H9 (cell line): ENCODE measurements at regions not wholly inside any gene's neighbourhood (a gene's known extent, or its start where the extent isn't known, plus 50 kb on each side); places are given as distances from the start of the nearest gene placed in this dataset.
A peak's percentile ranks its signal among the peaks of the same experiment; 100 is the strongest.

Experiments
- DNase-seq: peaks from one replicate; pipeline ENCODE4 v3.0.0-alpha.2; 2017
- H2AFZ ChIP-seq: one replicate; pipeline ENCODE4 v1.6.1; 2013; ENCODE audit warnings: mild to moderate bottlenecking, low read length, control low read depth, moderate library complexity
- H2AK5ac ChIP-seq: 2 replicates; pipeline ENCODE4 v1.6.1; 2013; ENCODE audit warnings: low read length, control low read depth, mixed read lengths; ENCODE audit not compliant: insufficient read length
- H2BK120ac ChIP-seq: one replicate; pipeline ENCODE4 v1.6.1; 2013; ENCODE audit warnings: low read depth, mild to moderate bottlenecking, low read length, control low read depth, inconsistent platforms; ENCODE audit not compliant: poor library complexity, severe bottlenecking
- H2BK12ac ChIP-seq: 2 replicates; pipeline ENCODE4 v1.6.1; 2013; ENCODE audit warnings: low read length, control low read depth, mixed read lengths, low read depth; ENCODE audit not compliant: insufficient read length
- H2BK15ac ChIP-seq: 2 replicates; pipeline ENCODE4 v1.6.1; 2013; ENCODE audit warnings: low read depth, low read length, control low read depth
- H2BK20ac ChIP-seq: one replicate; pipeline ENCODE4 v1.6.1; 2013; ENCODE audit warnings: low read depth, mild to moderate bottlenecking, low read length, control low read depth, inconsistent platforms; ENCODE audit not compliant: poor library complexity, severe bottlenecking
- H2BK5ac ChIP-seq: 2 replicates; pipeline ENCODE4 v1.6.1; 2013; ENCODE audit warnings: low read length, control low read depth, mixed read lengths; ENCODE audit not compliant: insufficient read length
- H3K14ac ChIP-seq: 2 replicates; pipeline ENCODE4 v1.6.1; 2013; ENCODE audit warnings: low read length, control low read depth; ENCODE audit not compliant: insufficient read depth
- H3K18ac ChIP-seq: 2 replicates; pipeline ENCODE4 v1.6.1; 2013; ENCODE audit warnings: low read depth, mild to moderate bottlenecking, mixed read lengths, low read length, control low read depth; ENCODE audit not compliant: insufficient read length
- H3K23ac ChIP-seq: 2 replicates; pipeline ENCODE4 v1.6.1; 2013; ENCODE audit warnings: low read length, control low read depth, mixed read lengths, low read depth; ENCODE audit not compliant: insufficient read length
- H3K23me2 ChIP-seq: 2 replicates; pipeline ENCODE4 v1.6.1; 2013; ENCODE audit warnings: low read depth, mild to moderate bottlenecking, mixed read lengths, low read length, control low read depth; ENCODE audit not compliant: insufficient read length, poor library complexity, severe bottlenecking
- H3K27ac ChIP-seq: 2 replicates; pipeline ENCODE4 v1.5.1; 2013; ENCODE audit warnings: low read length, control low read depth, mixed read lengths, low read depth; ENCODE audit not compliant: insufficient read length
- H3K27me3 ChIP-seq: 2 replicates; pipeline ENCODE4 v1.6.1; 2013; ENCODE audit warnings: low read length, control low read depth, inconsistent platforms; ENCODE audit not compliant: insufficient read depth
- H3K4ac ChIP-seq: 2 replicates; pipeline ENCODE4 v1.6.1; 2013; ENCODE audit warnings: low read depth, mild to moderate bottlenecking, control low read depth, inconsistent platforms, low read length, moderate library complexity
- H3K4me1 ChIP-seq: 2 replicates; pipeline ENCODE4 v1.6.1; 2013; ENCODE audit warnings: low read length, control low read depth, inconsistent platforms; ENCODE audit not compliant: insufficient read depth
- H3K4me2 ChIP-seq: 2 replicates; pipeline ENCODE4 v1.6.1; 2013; ENCODE audit warnings: low read length, control low read depth, mixed read lengths; ENCODE audit not compliant: insufficient read length, insufficient read depth
- H3K56ac ChIP-seq: 2 replicates; pipeline ENCODE4 v1.6.1; 2013; ENCODE audit warnings: low read depth, mild to moderate bottlenecking, mixed read lengths, low read length, control low read depth; ENCODE audit not compliant: insufficient read length
- H3K79me1 ChIP-seq: 2 replicates; pipeline ENCODE4 v1.6.1; 2013; ENCODE audit warnings: low read depth, mild to moderate bottlenecking, moderate library complexity, low read length, control low read depth, inconsistent platforms; ENCODE audit not compliant: insufficient read depth, poor library complexity, severe bottlenecking
- H3K79me2 ChIP-seq: 2 replicates; pipeline ENCODE4 v1.6.1; 2013; ENCODE audit warnings: low read length, control low read depth, inconsistent platforms; ENCODE audit not compliant: insufficient read depth
- H3K9ac ChIP-seq: 2 replicates; pipeline ENCODE4 v1.6.1; 2013; ENCODE audit warnings: low read length, control low read depth, mixed read lengths; ENCODE audit not compliant: insufficient read length; ENCODE audit errors: extremely low read depth
- H3K9me3 ChIP-seq: one replicate; pipeline ENCODE4 v1.6.1; 2013; ENCODE audit warnings: low read depth, low read length, inconsistent platforms; ENCODE audit not compliant: control insufficient read depth
- H3T11ph ChIP-seq: one replicate; pipeline ENCODE4 v1.6.1; 2013; ENCODE audit warnings: mild to moderate bottlenecking, low read length, control low read depth, inconsistent platforms
- H4K20me1 ChIP-seq: one replicate; pipeline ENCODE4 v1.6.1; 2013; ENCODE audit not compliant: control insufficient read depth, insufficient read length, insufficient read depth
- H4K5ac ChIP-seq: 2 replicates; pipeline ENCODE4 v1.6.1; 2013; ENCODE audit warnings: low read depth, mild to moderate bottlenecking, mixed read lengths, low read length, control low read depth; ENCODE audit not compliant: insufficient read length
- H4K8ac ChIP-seq: replicated peaks from 2 replicates; pipeline ENCODE4 v1.6.1; 2013; ENCODE audit warnings: low read length, control low read depth, mixed read lengths, low read depth; ENCODE audit not compliant: insufficient read length
- H4K91ac ChIP-seq: 2 replicates; pipeline ENCODE4 v1.6.1; 2013; ENCODE audit warnings: low read depth, mild to moderate bottlenecking, moderate library complexity, mixed read lengths, low read length, control low read depth; ENCODE audit not compliant: insufficient read length
- H3K27ac Mint-ChIP-seq, 3 experiments: 2 replicates in 2 of 3; 3 replicates in 1 of 3; pipeline ENCODE4 v1.8.0; 2020 to 2021; ENCODE audit warnings: mixed read lengths in 3 of 3, mild to moderate bottlenecking in 1 of 3, moderate library complexity in 1 of 3
- H3K27me3 Mint-ChIP-seq: 2 replicates; pipeline ENCODE4 v1.8.0; 2021; ENCODE audit warnings: low read depth, mild to moderate bottlenecking, moderate library complexity, mixed read lengths
- H3K36me3 Mint-ChIP-seq, 3 experiments: 2 replicates in 2 of 3; 3 replicates in 1 of 3; pipeline ENCODE4 v1.8.0; 2020 to 2021; ENCODE audit warnings: low read depth in 3 of 3, mixed read lengths in 3 of 3; ENCODE audit not compliant: insufficient read depth in 1 of 3
- H3K4me1 Mint-ChIP-seq, 2 experiments: 2 replicates each; pipeline ENCODE4 v1.8.0; 2020; ENCODE audit warnings: mixed read lengths in 2 of 2
- H3K4me3 Mint-ChIP-seq, 2 experiments: 2 replicates in 1 of 2; 3 replicates in 1 of 2; pipeline ENCODE4 v1.8.0; 2020 to 2021; ENCODE audit warnings: mild to moderate bottlenecking in 2 of 2, mixed read lengths in 2 of 2, moderate library complexity in 1 of 2
- H3K9me3 Mint-ChIP-seq, 2 experiments: 2 replicates in 1 of 2; 3 replicates in 1 of 2; pipeline ENCODE4 v1.8.0; 2020; ENCODE audit warnings: mild to moderate bottlenecking in 2 of 2, mixed read lengths in 2 of 2, moderate library complexity in 1 of 2
- WGBS: extraction: QIAGEN DNeasy Blood & Tissue Kit; methylation state at CpG from one replicate; pipeline ENCODE4 v1.1.7; 2013; ENCODE audit warnings: missing lambda C conversion rate, low lambda C conversion rate, mixed read lengths; ENCODE audit not compliant: insufficient read length; ENCODE audit errors: extremely low coverage; 5-methylcytosine and 5-hydroxymethylcytosine counted together
- TF ChIP-seq, protein P1 (sequence below): fragments of 200-600 bp; sonication (generic); conservative IDR thresholded peaks from 3 replicates; pipeline ENCODE4 v1.8.0; 2021; ENCODE audit warnings: antibody characterized with exemption, mild to moderate bottlenecking

DNA sequence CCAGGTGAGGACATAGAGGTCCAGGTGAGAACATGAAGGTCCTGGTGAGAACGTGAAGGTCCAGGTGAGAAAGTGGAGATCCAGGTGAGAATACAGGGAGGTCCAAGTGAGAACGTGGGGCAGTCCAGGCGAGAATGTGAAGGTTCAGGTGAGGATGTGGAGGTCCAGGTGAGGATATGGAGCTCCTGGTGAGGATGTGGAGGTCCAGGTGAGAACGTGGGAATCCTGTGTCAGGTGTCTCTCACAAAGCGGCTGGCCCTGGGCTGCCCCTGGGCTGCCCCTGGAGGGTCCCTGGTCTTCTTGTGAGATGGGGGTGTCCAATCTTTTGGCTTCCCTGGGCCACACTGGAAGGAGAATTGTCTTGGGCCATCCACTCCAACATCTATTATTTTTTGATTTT, 133.4 kb downstream of the MRPL36 start:
- Histone ChIP-seq H3K4me1 (no peaks in the 10 kb centered on the region), H2BK20ac (no peak overlapping the region), H3K4ac (no peak overlapping the region), H3K23me2 (no peaks in the 10 kb centered on the region), H3K79me2 (no peaks in the 10 kb centered on the region), H2BK15ac (no peak overlapping the region), H3K14ac (no peak overlapping the region), H3K4me2 (no peak overlapping the region), H3K56ac (no peak overlapping the region), H2AFZ (no peak overlapping the region), H3K9me3 (no peaks in the 10 kb centered on the region), H3K79me1 (no peaks in the 10 kb centered on the region), H2BK5ac (no peak overlapping the region), H4K5ac (no peak overlapping the region), H4K91ac (no peak overlapping the region), H2BK120ac (no peak overlapping the region), H3T11ph (no peak overlapping the region), H2BK12ac (no peak overlapping the region), H3K18ac (no peak overlapping the region), H3K9ac (no peak overlapping the region), H3K27ac (no peak overlapping the region), H2AK5ac (no peak overlapping the region), H3K27me3 (peaks cover 3% of the 10 kb centered on the region; the same call in 1 of the 2 replicates), H3K23ac (no peak overlapping the region), H4K20me1 (no peaks in the 10 kb centered on the region), H4K8ac (no peak overlapping the region)
- no peaks in the 10 kb centered on the region; a peak in 3 of 7 replicates for H3K36me3 Mint-ChIP-seq
- peak; percentile 17 for DNase-seq
- H3K9me3 Mint-ChIP-seq, result peaks cover 0 to 7% of the 10 kb centered on the region in 2 experiments; a peak in 3 of 5 replicates
- no CpG with 5 or more reads among the region's 5 CpGs for WGBS
- TF ChIP-seq, protein P1, sequence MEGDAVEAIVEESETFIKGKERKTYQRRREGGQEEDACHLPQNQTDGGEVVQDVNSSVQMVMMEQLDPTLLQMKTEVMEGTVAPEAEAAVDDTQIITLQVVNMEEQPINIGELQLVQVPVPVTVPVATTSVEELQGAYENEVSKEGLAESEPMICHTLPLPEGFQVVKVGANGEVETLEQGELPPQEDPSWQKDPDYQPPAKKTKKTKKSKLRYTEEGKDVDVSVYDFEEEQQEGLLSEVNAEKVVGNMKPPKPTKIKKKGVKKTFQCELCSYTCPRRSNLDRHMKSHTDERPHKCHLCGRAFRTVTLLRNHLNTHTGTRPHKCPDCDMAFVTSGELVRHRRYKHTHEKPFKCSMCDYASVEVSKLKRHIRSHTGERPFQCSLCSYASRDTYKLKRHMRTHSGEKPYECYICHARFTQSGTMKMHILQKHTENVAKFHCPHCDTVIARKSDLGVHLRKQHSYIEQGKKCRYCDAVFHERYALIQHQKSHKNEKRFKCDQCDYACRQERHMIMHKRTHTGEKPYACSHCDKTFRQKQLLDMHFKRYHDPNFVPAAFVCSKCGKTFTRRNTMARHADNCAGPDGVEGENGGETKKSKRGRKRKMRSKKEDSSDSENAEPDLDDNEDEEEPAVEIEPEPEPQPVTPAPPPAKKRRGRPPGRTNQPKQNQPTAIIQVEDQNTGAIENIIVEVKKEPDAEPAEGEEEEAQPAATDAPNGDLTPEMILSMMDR, result no peak
- peaks cover 14 to 15% of the 10 kb centered on the region in 2 experiments for H3K4me1 Mint-ChIP-seq
- H3K4me3 Mint-ChIP-seq, result peak overlapping the region in 1 of 2 experiments; percentile 26; a peak in 1 of 5 replicates
- peaks cover 63% of the 10 kb centered on the region for H3K27me3 Mint-ChIP-seq
- H3K27ac Mint-ChIP-seq, result no peak overlapping the region
